RWPE1 (cell line): ENCODE measurements at regions not wholly inside any gene's neighbourhood (a gene's known extent, or its start where the extent isn't known, plus 50 kb on each side); places are given as distances from the start of the nearest gene placed in this dataset.

Experiments used
- CTCF ChIA-PET: fragments of 350-600 bp; sonication (Branson Sonifier 250); formaldehyde crosslinking; extraction: SDS; loops from one replicate; lab custom pipeline; 2021; lab: Yijun Ruan, JAX
- POLR2A ChIA-PET: fragments of 400-600 bp; formaldehyde crosslinking; extraction: SDS; loops from one replicate; lab custom pipeline; 2020; ENCODE audit warnings: antibody characterized with exemption; ENCODE audit not compliant: low non-redundant PET; lab: Yijun Ruan, JAX
- DNase-seq: peaks from one replicate; pipeline ENCODE4 v3.0.0; 2012; ENCODE audit warnings: low spot score
- H3K27ac ChIP-seq: fragments of 450-650 bp; 2 replicates; pipeline ENCODE4 v1.5.1; 2017
- TF ChIP-seq, protein P1 (sequence below): fragments of 450-650 bp; conservative IDR thresholded peaks from 2 replicates; pipeline ENCODE4 v1.5.1; 2017; ENCODE audit warnings: low read depth, mild to moderate bottlenecking

DNA sequence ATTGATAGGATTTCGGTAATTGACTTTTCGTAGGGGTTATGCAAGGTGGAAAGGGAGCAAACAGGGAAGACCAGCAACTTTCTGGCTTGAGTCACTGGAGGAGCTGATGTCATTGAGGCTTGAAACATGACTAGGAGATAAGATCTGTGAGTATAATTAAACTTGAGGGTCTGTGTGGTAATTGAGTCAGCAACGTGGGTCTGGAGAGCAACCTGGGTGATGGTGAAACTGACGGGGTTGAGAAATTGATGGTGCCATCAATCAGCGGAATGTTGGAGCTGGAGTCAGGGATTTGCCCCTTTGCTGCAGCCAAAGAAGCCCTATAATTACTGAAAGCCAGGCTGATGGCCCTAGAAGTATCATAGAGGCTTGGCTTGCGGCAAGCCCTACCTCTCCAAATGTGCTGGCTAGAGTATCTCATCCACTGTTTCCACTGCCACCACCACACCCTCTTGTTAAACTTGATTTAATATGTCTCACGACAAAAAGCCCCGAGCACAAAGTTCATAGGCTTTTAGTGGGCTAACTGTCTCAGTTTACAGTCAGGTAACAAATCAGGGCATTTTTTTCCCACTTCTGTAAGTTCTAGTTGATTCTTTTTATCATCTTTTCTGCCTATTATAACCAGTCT lies 186.9 kb upstream of the ELAC2 start:
- DNase-seq, result no peak
- POLR2A ChIA-PET, result no interaction called here
- H3K27ac ChIP-seq, result no peak overlapping the region
- CTCF ChIA-PET, result interaction anchor here (0.6 kb wide), 1 partner anchor 40 kb away, joined by 4 read pairs; no protein-coding TSS in a partner anchor
- TF ChIP-seq, protein P1, sequence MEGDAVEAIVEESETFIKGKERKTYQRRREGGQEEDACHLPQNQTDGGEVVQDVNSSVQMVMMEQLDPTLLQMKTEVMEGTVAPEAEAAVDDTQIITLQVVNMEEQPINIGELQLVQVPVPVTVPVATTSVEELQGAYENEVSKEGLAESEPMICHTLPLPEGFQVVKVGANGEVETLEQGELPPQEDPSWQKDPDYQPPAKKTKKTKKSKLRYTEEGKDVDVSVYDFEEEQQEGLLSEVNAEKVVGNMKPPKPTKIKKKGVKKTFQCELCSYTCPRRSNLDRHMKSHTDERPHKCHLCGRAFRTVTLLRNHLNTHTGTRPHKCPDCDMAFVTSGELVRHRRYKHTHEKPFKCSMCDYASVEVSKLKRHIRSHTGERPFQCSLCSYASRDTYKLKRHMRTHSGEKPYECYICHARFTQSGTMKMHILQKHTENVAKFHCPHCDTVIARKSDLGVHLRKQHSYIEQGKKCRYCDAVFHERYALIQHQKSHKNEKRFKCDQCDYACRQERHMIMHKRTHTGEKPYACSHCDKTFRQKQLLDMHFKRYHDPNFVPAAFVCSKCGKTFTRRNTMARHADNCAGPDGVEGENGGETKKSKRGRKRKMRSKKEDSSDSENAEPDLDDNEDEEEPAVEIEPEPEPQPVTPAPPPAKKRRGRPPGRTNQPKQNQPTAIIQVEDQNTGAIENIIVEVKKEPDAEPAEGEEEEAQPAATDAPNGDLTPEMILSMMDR, result no peak

DNA sequence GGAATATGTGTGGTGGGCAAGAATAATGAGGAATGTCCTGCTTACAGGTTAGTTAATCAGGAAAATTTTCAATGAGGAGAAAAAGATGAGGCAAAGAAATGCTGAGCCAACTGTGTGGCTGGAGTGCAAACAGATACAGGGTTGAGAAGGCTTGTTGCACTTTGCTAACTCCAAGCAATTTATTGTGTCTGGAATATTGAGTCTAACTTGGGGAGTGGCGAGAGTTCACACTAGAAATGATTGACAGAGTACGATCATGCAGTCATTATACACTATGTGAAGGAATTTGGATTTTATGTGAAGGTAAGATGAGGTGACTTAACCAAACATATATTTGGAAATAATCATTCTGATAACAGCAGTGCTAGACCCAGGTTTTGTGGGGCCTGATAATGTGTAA lies 185.0 kb upstream of the ELAC2 start:
- TF ChIP-seq, protein P1, result no peak
- ChIA-PET CTCF (no interaction called here), POLR2A (no interaction called here)
- H3K27ac ChIP-seq, result no peak overlapping the region
- no peak for DNase-seq

DNA sequence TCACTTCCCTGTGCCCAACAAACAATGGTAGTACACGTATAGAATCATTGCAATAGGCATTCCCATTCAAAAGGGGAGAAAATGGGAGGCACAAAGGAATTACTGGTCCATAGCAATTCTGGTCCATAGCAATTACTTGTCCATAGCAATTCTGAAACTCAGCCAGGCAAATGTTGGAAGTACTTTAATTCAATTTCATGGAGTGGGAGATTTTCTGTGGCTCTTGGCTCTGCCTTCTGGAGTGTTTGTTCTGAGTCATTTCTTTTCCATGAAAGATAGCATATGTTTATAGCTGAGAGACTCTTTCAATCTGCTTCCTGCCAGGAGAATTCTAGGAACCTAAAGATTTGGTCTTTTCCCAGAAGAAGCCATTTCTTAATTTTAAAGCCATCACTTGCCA lies 182.8 kb upstream of the ELAC2 start:
- no peak for DNase-seq
- ChIA-PET POLR2A (no interaction called here), CTCF (no interaction called here)
- TF ChIP-seq, protein P1, result no peak
- no peak overlapping the region for H3K27ac ChIP-seq

DNA sequence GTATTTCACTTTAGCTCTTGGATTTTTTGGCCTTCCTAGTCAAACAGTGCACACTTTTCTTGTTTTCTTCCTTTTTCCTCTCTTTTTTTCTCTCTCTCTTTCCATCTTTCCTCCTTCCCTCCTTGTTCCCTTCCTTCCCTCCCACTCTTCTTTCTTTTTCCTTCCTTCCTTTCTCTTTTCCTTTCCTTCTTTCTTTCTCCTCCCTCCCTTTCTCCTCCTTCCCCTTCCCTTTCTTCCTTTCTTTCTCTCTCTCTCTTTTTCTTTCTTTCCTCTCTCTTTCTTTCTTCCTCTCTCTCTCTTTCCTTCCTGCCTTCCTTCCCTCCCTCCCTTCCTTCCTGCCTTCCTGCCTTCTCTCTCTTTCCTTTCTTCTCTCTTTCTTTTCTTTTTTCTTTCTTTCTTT lies 181.6 kb upstream of the ELAC2 start:
- TF ChIP-seq, protein P1, result no peak
- no peak for DNase-seq
- no peak overlapping the region for H3K27ac ChIP-seq
- POLR2A ChIA-PET, result no interaction called here
- CTCF ChIA-PET, result no interaction called here

DNA sequence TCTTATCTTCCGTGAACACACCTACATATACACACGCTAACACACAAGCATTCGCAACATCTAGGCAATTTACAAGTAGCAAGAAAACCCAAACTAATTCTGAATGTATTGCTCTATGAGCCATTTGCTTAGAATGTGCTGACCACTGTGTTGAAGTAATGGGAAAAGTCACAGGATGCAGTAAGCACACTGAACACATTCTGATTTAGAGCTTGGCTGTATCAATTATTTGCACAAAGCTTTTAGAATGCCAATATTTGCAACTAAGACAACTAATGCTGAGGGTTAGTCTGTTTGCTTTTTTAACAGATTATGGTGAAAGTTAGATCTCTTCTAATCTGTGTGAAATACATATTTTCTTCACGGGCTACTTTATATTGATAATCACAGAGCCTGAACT lies 179.8 kb upstream of the ELAC2 start:
- no peak for DNase-seq
- POLR2A ChIA-PET, result no interaction called here
- TF ChIP-seq, protein P1, result no peak
- CTCF ChIA-PET, result no interaction called here
- no peak overlapping the region for H3K27ac ChIP-seq

DNA sequence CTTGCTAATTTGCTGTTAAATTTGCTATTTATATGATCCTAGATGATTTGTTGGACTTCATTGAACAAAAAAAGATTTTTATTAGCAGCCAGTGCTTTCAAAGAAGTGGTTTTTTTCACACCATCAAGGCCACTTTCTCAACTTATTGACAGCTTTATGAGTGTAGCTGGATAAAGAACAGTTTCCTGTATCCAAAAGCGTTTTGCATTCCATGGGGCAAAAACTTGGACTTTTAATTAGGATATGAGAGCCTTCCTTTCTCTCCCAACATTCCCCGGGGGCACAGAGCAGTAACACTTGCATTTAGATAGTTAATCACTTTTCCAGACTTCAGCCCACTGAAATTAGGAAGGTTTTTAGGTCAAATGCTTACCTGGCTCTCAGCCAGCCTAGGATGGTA lies 177.1 kb upstream of the ELAC2 start:
- no peak for DNase-seq
- ChIA-PET CTCF (no interaction called here), POLR2A (no interaction called here)
- H3K27ac ChIP-seq, result no peak overlapping the region
- TF ChIP-seq, protein P1, result no peak
